ENCODE measurements at regions not wholly inside any gene's neighbourhood (a gene's known extent, or its start where the extent isn't known, plus 50 kb on each side); places are given as distances from the start of the nearest gene placed in this dataset.

- DNase-seq (ENCODE audit: low read depth) = no peak
- no peak overlapping the region for H3K4me3 ChIP-seq (ENCODE audit: low read depth, low read length)
- no peak for TF ChIP-seq CTCF (IDR thresholded peaks at IDR 0.05; ENCODE audit: insufficient read depth, low read depth, low read length)
These were observed 248.8 kb downstream of the HS3ST3A1 start for GRCh38 chr17:13352747-13353415.

GRCh38 chr17:13351046-13351445 lies 250.7 kb downstream of the HS3ST3A1 start:
- DNase-seq (ENCODE audit: low read depth) = no peak
- no peak for TF ChIP-seq CTCF (IDR thresholded peaks at IDR 0.05; ENCODE audit: insufficient read depth, low read depth, low read length)

GRCh38 chr17:13350466-13350865 lies 251.3 kb downstream of the HS3ST3A1 start:
- no peak overlapping the region for H3K4me3 ChIP-seq (ENCODE audit: low read depth, low read length)
- DNase-seq (ENCODE audit: low read depth) = no peak
- no peak for TF ChIP-seq CTCF (IDR thresholded peaks at IDR 0.05; ENCODE audit: insufficient read depth, low read depth, low read length)

More at GRCh38 chr17:13351046-13351445, 250.7 kb downstream of the HS3ST3A1 start:
- no peak overlapping the region for H3K4me3 ChIP-seq (ENCODE audit: low read depth, low read length)

- no peak overlapping the region for H3K4me3 ChIP-seq (ENCODE audit: low read depth, low read length)
- TF ChIP-seq CTCF (IDR thresholded peaks at IDR 0.05; ENCODE audit: insufficient read depth, low read depth, low read length) = no peak
These were observed 254.6 kb downstream of the HS3ST3A1 start for GRCh38 chr17:13346996-13347762.

GRCh38 chr17:13346592-13346991 lies 255.1 kb downstream of the HS3ST3A1 start:
- TF ChIP-seq CTCF (IDR thresholded peaks at IDR 0.05; ENCODE audit: insufficient read depth, low read depth, low read length) = no peak
- no peak overlapping the region for H3K4me3 ChIP-seq (ENCODE audit: low read depth, low read length)
- no peak for DNase-seq (ENCODE audit: low read depth)

More at GRCh38 chr17:13346996-13347762, 254.6 kb downstream of the HS3ST3A1 start:
- peak; percentile 83 for DNase-seq (ENCODE audit: low read depth)

GRCh38 chr17:13346081-13346533 lies 255.6 kb downstream of the HS3ST3A1 start:
- no peak overlapping the region for H3K4me3 ChIP-seq (ENCODE audit: low read depth, low read length)
- peak; percentile 98 for DNase-seq (ENCODE audit: low read depth)
- no peak for TF ChIP-seq CTCF (IDR thresholded peaks at IDR 0.05; ENCODE audit: insufficient read depth, low read depth, low read length)
